SK-N-SH treated with all-trans-retinoic acid at 6 μM for 48 hours (cell line): ENCODE measurements at regions not wholly inside any gene's neighbourhood (a gene's known extent, or its start where the extent isn't known, plus 50 kb on each side); places are given as distances from the start of the nearest gene placed in this dataset.

Experiments
- ATAC-seq: fragments of 200-7000 bp; cut with Tn5 transposase; 3 replicates; pipeline ENCODE4 v1.9.1; 2020; ENCODE audit warnings: mild to moderate bottlenecking, moderate library complexity
- ARNTL ChIP-seq: fragments of 450-650 bp; formaldehyde crosslinking; IDR thresholded peaks from 2 replicates; pipeline ENCODE4 v1.5.0; 2020; ENCODE audit warnings: low read depth, mild to moderate bottlenecking, moderate library complexity, borderline replicate concordance
- BACH2 ChIP-seq: fragments of 250-450 bp; sonication (Bioruptor Pico); IDR thresholded peaks from 2 replicates; pipeline ENCODE4 v1.9.0; 2021; ENCODE audit warnings: mild to moderate bottlenecking, borderline replicate concordance
- CSDC2 ChIP-seq: fragments of 250-450 bp; sonication (Bioruptor Pico); IDR thresholded peaks from 2 replicates; pipeline ENCODE4 v1.5.0; 2020; ENCODE audit warnings: mild to moderate bottlenecking, moderate library complexity
- ESRRG ChIP-seq: fragments of 250-450 bp; sonication (Bioruptor Pico); IDR thresholded peaks from 2 replicates; pipeline ENCODE4 v1.6.1; 2021; ENCODE audit warnings: mild to moderate bottlenecking
- GLIS3 ChIP-seq: fragments of 250-450 bp; sonication (Bioruptor Pico); IDR thresholded peaks from 2 replicates; pipeline ENCODE4 v1.5.0; 2020; ENCODE audit warnings: mild to moderate bottlenecking, moderate library complexity
- ISL1 ChIP-seq: fragments of 250-450 bp; sonication (Bioruptor Pico); IDR thresholded peaks from 2 replicates; pipeline ENCODE4 v2.1.2; 2022; ENCODE audit warnings: mild to moderate bottlenecking, moderate library complexity
- OSR1 ChIP-seq: fragments of 250-450 bp; sonication (Bioruptor Pico); IDR thresholded peaks from 2 replicates; pipeline ENCODE4 v1.8.0; 2022; ENCODE audit warnings: moderate library complexity, mild to moderate bottlenecking, inconsistent platforms
- PPARA ChIP-seq: fragments of 250-450 bp; sonication (Bioruptor Pico); IDR thresholded peaks from 2 replicates; pipeline ENCODE4 v1.5.0; 2020; ENCODE audit warnings: mild to moderate bottlenecking, borderline replicate concordance
- RARB ChIP-seq: fragments of 250-450 bp; sonication (Bioruptor Pico); IDR thresholded peaks from 2 replicates; pipeline ENCODE4 v1.8.0; 2021; ENCODE audit warnings: mild to moderate bottlenecking, moderate library complexity
- TCF4 ChIP-seq: fragments of 250-450 bp; sonication (Bioruptor Pico); IDR thresholded peaks from 2 replicates; pipeline ENCODE4 v1.8.0; 2021; ENCODE audit warnings: mild to moderate bottlenecking, moderate library complexity, borderline replicate concordance
- TOX ChIP-seq: fragments of 250-450 bp; sonication (Bioruptor Pico); IDR thresholded peaks from 2 replicates; pipeline ENCODE4 v1.8.0; 2021; ENCODE audit warnings: mild to moderate bottlenecking, moderate library complexity, borderline replicate concordance
- ZC3H10 ChIP-seq: fragments of 250-450 bp; sonication (Bioruptor Pico); IDR thresholded peaks from 2 replicates; pipeline ENCODE4 v1.5.1; 2021; ENCODE audit warnings: mild to moderate bottlenecking, moderate library complexity
- ZFP3 ChIP-seq: fragments of 250-450 bp; sonication (Bioruptor Pico); IDR thresholded peaks from 2 replicates; pipeline ENCODE4 v1.5.0; 2020; ENCODE audit warnings: mild to moderate bottlenecking, moderate library complexity
- ZFP30 ChIP-seq: fragments of 450-650 bp; formaldehyde crosslinking; IDR thresholded peaks from 2 replicates; pipeline ENCODE4 v1.5.0; 2022; ENCODE audit warnings: mild to moderate bottlenecking, moderate library complexity
- ZNF565 ChIP-seq: fragments of 450-650 bp; formaldehyde crosslinking; conservative IDR thresholded peaks from 2 replicates; pipeline ENCODE4 v1.5.0; 2020; ENCODE audit warnings: low read depth, mild to moderate bottlenecking, moderate library complexity
- ZNF8 ChIP-seq: fragments of 450-650 bp; formaldehyde crosslinking; IDR thresholded peaks from 2 replicates; pipeline ENCODE4 v1.5.0; 2020; ENCODE audit warnings: mild to moderate bottlenecking, moderate library complexity
- TF ChIP-seq, protein P1 (sequence below): fragments of 250-450 bp; sonication (Bioruptor Pico); IDR thresholded peaks from 2 replicates; pipeline ENCODE4 v1.8.0; 2021; ENCODE audit warnings: low read depth, mild to moderate bottlenecking, moderate library complexity, borderline replicate concordance
- TF ChIP-seq, protein P2 (sequence below): fragments of 250-450 bp; sonication (Bioruptor Pico); IDR thresholded peaks from 2 replicates; pipeline ENCODE4 v1.8.0; 2020; ENCODE audit warnings: mild to moderate bottlenecking, moderate library complexity, borderline replicate concordance
- TF ChIP-seq, protein P3 (sequence below): fragments of 250-450 bp; sonication (Bioruptor Pico); IDR thresholded peaks from 2 replicates; pipeline ENCODE4 v1.5.0; 2020; ENCODE audit warnings: mild to moderate bottlenecking, moderate library complexity

DNA sequence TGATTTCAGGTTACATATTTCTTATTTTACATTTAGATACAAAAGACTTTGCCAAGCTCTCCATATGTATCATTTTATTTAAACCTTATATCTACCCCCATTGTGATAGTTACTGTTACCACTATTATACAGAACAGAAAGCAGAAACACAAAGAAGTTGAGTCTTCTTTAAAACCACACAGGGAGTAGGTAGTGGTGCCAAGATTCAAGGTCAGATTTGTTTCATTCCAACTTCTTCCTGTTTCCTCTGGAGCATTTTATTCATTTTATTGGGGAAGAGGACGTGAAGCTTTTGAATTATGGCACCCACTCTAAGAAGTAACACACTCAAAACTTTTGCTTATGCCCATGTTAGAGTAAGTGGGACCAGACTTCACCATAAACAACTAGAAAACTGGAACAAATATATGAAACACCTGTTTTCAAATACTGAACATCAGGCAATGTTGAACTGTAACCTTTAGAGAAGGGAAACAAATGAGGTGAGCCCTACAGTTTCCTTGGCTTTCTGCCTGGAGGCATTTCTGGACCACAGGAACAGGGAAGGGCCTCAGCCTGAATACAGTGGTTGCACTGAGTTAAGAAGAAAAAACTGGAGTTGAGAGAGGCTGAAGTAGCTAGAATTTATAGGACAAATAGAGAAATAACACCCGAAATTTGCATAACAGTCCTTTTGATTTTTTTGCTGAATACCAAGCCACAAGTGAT, 160.4 kb upstream of the SSTR1 start:
- ATAC-seq, result no peak
- TF ChIP-seq PPARA, result no peak
- TF ChIP-seq TCF4 (CRISPR knock-in tag), result no peak
- TF ChIP-seq, protein P1, sequence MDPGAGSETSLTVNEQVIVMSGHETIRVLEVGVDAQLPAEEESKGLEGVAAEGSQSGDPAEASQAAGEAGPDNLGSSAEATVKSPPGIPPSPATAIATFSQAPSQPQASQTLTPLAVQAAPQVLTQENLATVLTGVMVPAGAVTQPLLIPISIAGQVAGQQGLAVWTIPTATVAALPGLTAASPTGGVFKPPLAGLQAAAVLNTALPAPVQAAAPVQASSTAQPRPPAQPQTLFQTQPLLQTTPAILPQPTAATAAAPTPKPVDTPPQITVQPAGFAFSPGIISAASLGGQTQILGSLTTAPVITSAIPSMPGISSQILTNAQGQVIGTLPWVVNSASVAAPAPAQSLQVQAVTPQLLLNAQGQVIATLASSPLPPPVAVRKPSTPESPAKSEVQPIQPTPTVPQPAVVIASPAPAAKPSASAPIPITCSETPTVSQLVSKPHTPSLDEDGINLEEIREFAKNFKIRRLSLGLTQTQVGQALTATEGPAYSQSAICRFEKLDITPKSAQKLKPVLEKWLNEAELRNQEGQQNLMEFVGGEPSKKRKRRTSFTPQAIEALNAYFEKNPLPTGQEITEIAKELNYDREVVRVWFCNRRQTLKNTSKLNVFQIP (CRISPR knock-in tag), result no peak
- TF ChIP-seq ZFP3 (CRISPR knock-in tag), result no peak
- TF ChIP-seq OSR1 (CRISPR knock-in tag), result no peak
- no peak for TF ChIP-seq BACH2 (CRISPR knock-in tag)
- no peak for TF ChIP-seq RARB
- no peak for TF ChIP-seq CSDC2 (CRISPR knock-in tag)
- TF ChIP-seq, protein P2, sequence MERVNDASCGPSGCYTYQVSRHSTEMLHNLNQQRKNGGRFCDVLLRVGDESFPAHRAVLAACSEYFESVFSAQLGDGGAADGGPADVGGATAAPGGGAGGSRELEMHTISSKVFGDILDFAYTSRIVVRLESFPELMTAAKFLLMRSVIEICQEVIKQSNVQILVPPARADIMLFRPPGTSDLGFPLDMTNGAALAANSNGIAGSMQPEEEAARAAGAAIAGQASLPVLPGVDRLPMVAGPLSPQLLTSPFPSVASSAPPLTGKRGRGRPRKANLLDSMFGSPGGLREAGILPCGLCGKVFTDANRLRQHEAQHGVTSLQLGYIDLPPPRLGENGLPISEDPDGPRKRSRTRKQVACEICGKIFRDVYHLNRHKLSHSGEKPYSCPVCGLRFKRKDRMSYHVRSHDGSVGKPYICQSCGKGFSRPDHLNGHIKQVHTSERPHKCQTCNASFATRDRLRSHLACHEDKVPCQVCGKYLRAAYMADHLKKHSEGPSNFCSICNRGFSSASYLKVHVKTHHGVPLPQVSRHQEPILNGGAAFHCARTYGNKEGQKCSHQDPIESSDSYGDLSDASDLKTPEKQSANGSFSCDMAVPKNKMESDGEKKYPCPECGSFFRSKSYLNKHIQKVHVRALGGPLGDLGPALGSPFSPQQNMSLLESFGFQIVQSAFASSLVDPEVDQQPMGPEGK (CRISPR knock-in tag), result no peak
- TF ChIP-seq GLIS3, result no peak
- TF ChIP-seq ZC3H10, result no peak
- no peak for TF ChIP-seq ZFP30 (CRISPR knock-in tag)
- TF ChIP-seq, protein P3, sequence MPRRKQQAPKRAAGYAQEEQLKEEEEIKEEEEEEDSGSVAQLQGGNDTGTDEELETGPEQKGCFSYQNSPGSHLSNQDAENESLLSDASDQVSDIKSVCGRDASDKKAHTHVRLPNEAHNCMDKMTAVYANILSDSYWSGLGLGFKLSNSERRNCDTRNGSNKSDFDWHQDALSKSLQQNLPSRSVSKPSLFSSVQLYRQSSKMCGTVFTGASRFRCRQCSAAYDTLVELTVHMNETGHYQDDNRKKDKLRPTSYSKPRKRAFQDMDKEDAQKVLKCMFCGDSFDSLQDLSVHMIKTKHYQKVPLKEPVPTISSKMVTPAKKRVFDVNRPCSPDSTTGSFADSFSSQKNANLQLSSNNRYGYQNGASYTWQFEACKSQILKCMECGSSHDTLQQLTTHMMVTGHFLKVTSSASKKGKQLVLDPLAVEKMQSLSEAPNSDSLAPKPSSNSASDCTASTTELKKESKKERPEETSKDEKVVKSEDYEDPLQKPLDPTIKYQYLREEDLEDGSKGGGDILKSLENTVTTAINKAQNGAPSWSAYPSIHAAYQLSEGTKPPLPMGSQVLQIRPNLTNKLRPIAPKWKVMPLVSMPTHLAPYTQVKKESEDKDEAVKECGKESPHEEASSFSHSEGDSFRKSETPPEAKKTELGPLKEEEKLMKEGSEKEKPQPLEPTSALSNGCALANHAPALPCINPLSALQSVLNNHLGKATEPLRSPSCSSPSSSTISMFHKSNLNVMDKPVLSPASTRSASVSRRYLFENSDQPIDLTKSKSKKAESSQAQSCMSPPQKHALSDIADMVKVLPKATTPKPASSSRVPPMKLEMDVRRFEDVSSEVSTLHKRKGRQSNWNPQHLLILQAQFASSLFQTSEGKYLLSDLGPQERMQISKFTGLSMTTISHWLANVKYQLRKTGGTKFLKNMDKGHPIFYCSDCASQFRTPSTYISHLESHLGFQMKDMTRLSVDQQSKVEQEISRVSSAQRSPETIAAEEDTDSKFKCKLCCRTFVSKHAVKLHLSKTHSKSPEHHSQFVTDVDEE (CRISPR knock-in tag), result no peak
- TF ChIP-seq ESRRG (CRISPR knock-in tag), result no peak

DNA sequence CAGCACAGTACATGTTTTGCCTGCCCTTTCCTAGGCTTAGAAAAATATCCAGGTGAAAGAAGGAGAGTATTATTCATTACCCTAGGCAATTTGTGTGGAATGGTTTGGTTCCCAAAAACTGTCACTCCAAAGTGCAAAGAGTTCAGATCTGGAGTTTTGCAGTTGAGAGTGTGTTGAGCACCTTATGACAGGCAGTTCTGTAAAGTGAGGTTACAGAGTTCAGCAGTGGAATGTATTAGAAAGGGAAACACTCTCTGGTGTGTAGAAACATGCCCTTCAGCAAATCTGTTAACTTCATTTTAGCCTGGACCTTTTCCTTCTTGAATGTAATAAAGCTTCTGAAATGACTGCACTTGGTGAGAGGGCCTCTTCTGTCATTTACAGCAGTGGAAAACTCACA, 154.0 kb upstream of the SSTR1 start:
- ATAC-seq, result no peak
- TF ChIP-seq ARNTL (CRISPR knock-in tag) (no peak), OSR1 (CRISPR knock-in tag) (no peak), CSDC2 (CRISPR knock-in tag) (no peak), ZNF8 (CRISPR knock-in tag) (no peak), ZFP3 (CRISPR knock-in tag) (no peak), TCF4 (CRISPR knock-in tag) (no peak), RARB (no peak), ZFP30 (CRISPR knock-in tag) (no peak), ISL1 (no peak), ZNF565 (CRISPR knock-in tag) (no peak), TOX (no peak), PPARA (no peak)
- TF ChIP-seq, protein P3 (CRISPR knock-in tag), result no peak
- TF ChIP-seq, protein P1 (CRISPR knock-in tag), result no peak
- TF ChIP-seq, all 23 proteins: peak for 0
